Subcutaneous abdominal adipose tissue (tissue), 5 donors: ENCODE measurements at regions not wholly inside any gene's neighbourhood (a gene's known extent, or its start where the extent isn't known, plus 50 kb on each side); places are given as distances from the start of the nearest gene placed in this dataset.

Source experiments
- H3K27ac ChIP-seq: one replicate; pipeline ENCODE4 v1.7.0; 2013; ENCODE audit warnings: low read depth, mild to moderate bottlenecking, inconsistent platforms, low read length, moderate library complexity
- H3K27me3 ChIP-seq, 5 donors: one replicate each; pipeline ENCODE4 v1.7.0; 2013; ENCODE audit warnings: low read length in 5 of 5, inconsistent platforms in 1 of 5; ENCODE audit not compliant: control insufficient read depth in 5 of 5, insufficient read depth in 4 of 5
- H3K36me3 ChIP-seq, 5 donors: one replicate each; pipeline ENCODE4 v1.7.0; 2013; ENCODE audit warnings: low read length in 5 of 5; ENCODE audit not compliant: control insufficient read depth in 5 of 5, insufficient read depth in 5 of 5
- H3K4me1 ChIP-seq, 5 donors: one replicate each; pipeline ENCODE4 v1.7.0; 2013; ENCODE audit warnings: low read length in 5 of 5, mild to moderate bottlenecking in 3 of 5, moderate library complexity in 1 of 5; ENCODE audit not compliant: control insufficient read depth in 5 of 5, insufficient read depth in 5 of 5
- H3K4me3 ChIP-seq, 5 donors: one replicate each; pipeline ENCODE4 v1.7.0; 2013; ENCODE audit warnings: low read length in 5 of 5, low read depth in 1 of 5
- H3K9ac ChIP-seq, 5 donors: one replicate each; pipeline ENCODE4 v1.7.0; 2013; ENCODE audit warnings: low read length in 5 of 5, mild to moderate bottlenecking in 4 of 5, moderate library complexity in 3 of 5
- H3K9me3 ChIP-seq, 5 donors: one replicate each; pipeline ENCODE4 v1.7.0; 2013; ENCODE audit warnings: low read length in 5 of 5; ENCODE audit not compliant: control insufficient read depth in 5 of 5
- donor health status: healthy.
- donor health status: healthy.
- donor health status: healthy.
- donor health status: healthy.
- donor health status: healthy.

GRCh38 chr2:8416001-8416571 is 265.8 kb upstream of the ID2 start:
- Histone ChIP-seq H3K27ac (no peak overlapping the region), H3K9ac (no peak overlapping the region), H3K36me3 (no peaks in the 10 kb centered on the region), H3K9me3 (no peaks in the 10 kb centered on the region), H3K4me1 (peaks cover 10 to 30% (median 29%) of the 10 kb centered on the region in 5 donors), H3K27me3 (no peaks in the 10 kb centered on the region), H3K4me3 (no peak overlapping the region)

DNA sequence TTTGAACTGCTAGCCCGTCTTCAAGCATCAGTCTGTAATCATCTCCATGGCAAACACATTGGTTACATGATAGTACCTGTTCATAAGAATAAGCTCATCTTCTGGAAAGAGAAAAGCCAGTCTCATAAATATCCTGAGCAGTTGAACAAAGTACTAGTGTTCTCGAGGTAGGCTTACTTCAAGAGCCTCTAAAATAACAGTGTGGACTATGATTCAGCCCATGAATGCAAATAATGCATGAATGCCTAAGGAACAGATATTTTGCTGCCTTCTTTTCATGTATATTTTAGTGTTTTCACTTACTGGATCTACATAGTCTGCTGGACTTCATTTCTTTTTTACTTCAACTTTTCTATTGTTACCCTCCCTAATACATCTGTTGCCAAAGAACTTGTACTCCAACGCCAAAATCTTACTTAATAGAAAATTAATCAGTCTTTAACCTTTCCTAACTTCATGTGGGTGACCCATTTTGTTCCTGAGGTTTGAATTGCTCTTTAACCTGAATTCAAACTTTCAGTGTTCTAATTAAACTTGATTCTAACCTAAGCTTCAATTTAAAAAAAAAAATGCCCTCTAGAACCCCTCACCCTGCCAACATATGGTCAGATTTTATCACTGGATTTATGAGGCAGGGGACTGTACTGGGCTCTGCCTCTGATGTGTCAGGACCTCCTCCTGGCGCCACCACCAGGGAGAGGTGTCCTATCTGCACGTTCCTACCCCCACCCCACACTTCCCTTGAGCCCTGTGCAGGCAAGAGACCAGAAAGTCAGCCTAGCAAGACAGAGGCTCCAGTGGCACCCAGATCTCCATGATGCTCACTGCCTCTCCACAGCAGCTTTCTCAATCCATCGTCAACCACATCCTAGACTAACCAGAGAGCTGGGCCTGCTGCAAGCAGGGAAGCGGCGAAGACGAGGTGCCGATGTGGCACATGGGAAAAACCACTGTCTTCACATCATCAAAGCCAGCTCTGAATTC is 264.7 kb upstream of the ID2 start:
- Histone ChIP-seq H3K27me3 (no peaks in the 10 kb centered on the region), H3K36me3 (no peaks in the 10 kb centered on the region), H3K4me1 (peaks cover 7 to 28% (median 23%) of the 10 kb centered on the region in 5 donors), H3K27ac (no peak overlapping the region), H3K9ac (no peak overlapping the region), H3K9me3 (no peaks in the 10 kb centered on the region), H3K4me3 (no peak overlapping the region)

GRCh38 chr2:8418721-8419120 is 263.1 kb upstream of the ID2 start:
- Histone ChIP-seq H3K9ac (no peak overlapping the region), H3K4me3 (no peak overlapping the region), H3K4me1 (peaks cover 0 to 12% (median 8%) of the 10 kb centered on the region in 5 donors), H3K36me3 (no peaks in the 10 kb centered on the region), H3K27ac (no peak overlapping the region), H3K9me3 (no peaks in the 10 kb centered on the region), H3K27me3 (no peaks in the 10 kb centered on the region)

GRCh38 chr2:8421658-8422449 is 260.0 kb upstream of the ID2 start:
- no peak overlapping the region for H3K4me3 ChIP-seq
- no peaks in the 10 kb centered on the region for H3K9me3 ChIP-seq
- no peaks in the 10 kb centered on the region for H3K27me3 ChIP-seq
- no peak overlapping the region for H3K9ac ChIP-seq
- H3K4me1 ChIP-seq: peaks cover 0 to 8% (median 0%) of the 10 kb centered on the region in 5 donors
- no peak overlapping the region for H3K27ac ChIP-seq
- no peaks in the 10 kb centered on the region for H3K36me3 ChIP-seq

DNA sequence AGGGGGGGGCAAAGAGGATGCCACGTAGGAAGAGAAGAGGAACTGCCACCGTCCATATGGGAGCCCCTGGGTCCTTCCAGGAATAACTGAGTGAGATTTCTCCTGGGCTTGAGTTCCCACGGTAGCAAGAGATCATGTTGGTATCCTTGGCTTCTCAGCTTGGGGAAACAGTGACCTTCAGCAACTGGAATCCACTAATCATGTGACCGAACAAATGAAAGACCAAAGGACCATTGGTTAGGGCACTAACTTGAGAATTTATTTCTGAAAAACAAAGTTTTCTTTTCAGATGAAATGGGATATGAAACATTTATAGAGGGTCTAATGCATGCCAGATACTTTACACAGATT is 259.4 kb upstream of the ID2 start:
- H3K4me1 ChIP-seq: peaks cover 0 to 8% (median 0%) of the 10 kb centered on the region in 5 donors
- H3K4me3 ChIP-seq: no peak overlapping the region
- H3K27me3 ChIP-seq: no peaks in the 10 kb centered on the region
- H3K27ac ChIP-seq: no peak overlapping the region
- no peaks in the 10 kb centered on the region for H3K9me3 ChIP-seq
- no peak overlapping the region for H3K9ac ChIP-seq
- no peaks in the 10 kb centered on the region for H3K36me3 ChIP-seq

- Histone ChIP-seq H3K27me3 (no peaks in the 10 kb centered on the region), H3K36me3 (no peaks in the 10 kb centered on the region), H3K4me1 (peaks cover 0 to 8% (median 0%) of the 10 kb centered on the region in 5 donors), H3K4me3 (no peak overlapping the region), H3K9ac (no peak overlapping the region), H3K9me3 (no peaks in the 10 kb centered on the region), H3K27ac (no peak overlapping the region)
These were observed 256.6 kb upstream of the ID2 start for GRCh38 chr2:8424997-8425900.

DNA sequence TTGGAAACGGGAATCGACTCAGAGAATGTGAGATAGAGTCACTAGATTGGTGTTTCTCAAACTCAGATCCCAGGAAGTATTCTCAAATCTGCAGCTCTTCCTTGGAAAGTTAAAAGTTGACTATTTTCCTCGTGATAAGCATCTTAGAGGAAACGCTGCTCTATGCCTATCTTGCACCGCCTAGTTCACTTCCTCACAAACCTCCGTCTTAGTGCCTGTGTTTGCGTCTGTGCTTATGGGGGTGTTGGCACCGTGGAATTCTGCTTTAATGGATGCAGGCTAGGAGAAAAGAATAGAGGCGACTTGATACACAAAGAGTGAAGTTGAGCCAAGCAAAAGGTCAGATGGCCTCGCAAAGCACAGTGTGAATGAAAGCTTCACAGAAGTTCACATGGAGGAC is 255.3 kb upstream of the ID2 start:
- H3K27me3 ChIP-seq: no peaks in the 10 kb centered on the region
- no peaks in the 10 kb centered on the region for H3K9me3 ChIP-seq
- H3K4me1 ChIP-seq: peaks cover 0 to 7% (median 0%) of the 10 kb centered on the region in 5 donors
- no peak overlapping the region for H3K27ac ChIP-seq
- no peak overlapping the region for H3K9ac ChIP-seq
- no peak overlapping the region for H3K4me3 ChIP-seq
- H3K36me3 ChIP-seq: no peaks in the 10 kb centered on the region

- no peak overlapping the region for H3K4me3 ChIP-seq
- H3K9ac ChIP-seq: no peak overlapping the region
- no peaks in the 10 kb centered on the region for H3K36me3 ChIP-seq
- no peak overlapping the region for H3K27ac ChIP-seq
- no peaks in the 10 kb centered on the region for H3K9me3 ChIP-seq
- H3K4me1 ChIP-seq: peaks cover 0 to 5% (median 0%) of the 10 kb centered on the region in 5 donors
- no peaks in the 10 kb centered on the region for H3K27me3 ChIP-seq
These were observed 254.6 kb upstream of the ID2 start for GRCh38 chr2:8427211-8427610.

- Histone ChIP-seq H3K4me3 (no peak overlapping the region), H3K9me3 (no peaks in the 10 kb centered on the region), H3K9ac (no peak overlapping the region)
These were observed 251.2 kb upstream of the ID2 start for GRCh38 chr2:8430628-8431027.

More at GRCh38 chr2:8430628-8431027, 251.2 kb upstream of the ID2 start:
- Histone ChIP-seq H3K36me3 (no peaks in the 10 kb centered on the region), H3K27ac (no peak overlapping the region), H3K4me1 (peaks cover 0 to 5% (median 0%) of the 10 kb centered on the region in 5 donors), H3K27me3 (no peaks in the 10 kb centered on the region)
